ENCODE measurements at regions not wholly inside any gene's neighbourhood (a gene's known extent, or its start where the extent isn't known, plus 50 kb on each side); places are given as distances from the start of the nearest gene placed in this dataset.
"Not testable (repeated sequence)": the region's sequence is repeated elsewhere in the genome, so short reads cannot be mapped to it uniquely, and the experiment has no call there.

DNA sequence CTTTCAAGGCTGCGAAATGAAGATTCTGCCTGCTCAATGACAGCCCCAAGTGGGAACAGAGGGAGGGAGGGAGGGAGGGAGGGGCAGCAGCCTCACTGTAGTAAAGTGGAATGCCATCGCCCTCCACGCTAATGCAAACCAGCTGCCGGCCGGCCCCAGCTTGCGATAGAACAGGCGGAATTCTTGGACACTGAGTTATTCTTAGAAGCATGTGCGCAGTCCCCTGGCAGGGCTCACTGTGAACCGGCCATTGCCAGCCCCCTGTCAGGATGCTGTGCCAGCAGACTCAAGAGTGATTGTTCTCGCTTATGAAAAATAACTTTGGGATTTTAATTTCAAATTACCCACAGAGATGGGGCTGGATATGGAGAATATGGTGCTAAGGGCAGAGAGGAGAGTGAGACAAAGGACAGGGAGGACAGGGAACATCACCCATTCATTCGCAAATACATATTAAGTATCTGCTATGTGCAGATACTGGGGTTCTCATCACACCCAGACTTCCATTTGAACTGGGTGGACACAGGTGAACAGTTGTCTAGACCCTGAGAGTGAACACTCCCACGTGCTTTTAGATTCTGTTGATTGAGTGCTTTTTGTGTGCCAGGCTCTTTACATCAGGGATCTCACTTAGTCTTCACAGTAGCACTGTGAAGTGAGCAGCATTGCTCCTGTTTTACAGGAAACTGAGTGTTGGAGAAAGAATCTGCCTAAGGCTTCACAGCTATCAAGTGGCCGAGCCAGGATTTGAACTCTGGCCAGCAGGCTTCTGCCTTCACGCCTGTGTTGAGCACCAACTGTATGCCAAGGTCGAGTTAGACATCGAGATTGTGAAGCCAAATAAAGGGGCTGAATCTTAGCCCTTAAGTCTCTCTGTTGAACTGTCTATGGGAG, 192.9 kb downstream of the C12orf75 start:
- no peak overlapping the region for H3K27ac Mint-ChIP-seq (ENCODE audit: low read depth, unreplicated experiment)
- H3K36me3 Mint-ChIP-seq (ENCODE audit: insufficient read depth, unreplicated experiment): no peaks in the 10 kb centered on the region
- BruUV-seq (replicated peaks): no TSS peak
- POLR2A ChIA-PET: no interaction called here
- no peaks in the 10 kb centered on the region for H3K27me3 Mint-ChIP-seq (ENCODE audit: insufficient read depth, unreplicated experiment)
- no peaks in the 10 kb centered on the region for H3K4me1 Mint-ChIP-seq (ENCODE audit: insufficient read depth, unreplicated experiment)
- DNase-seq (ENCODE audit: unreplicated experiment): no peak
- intact Hi-C loops (cut with micrococcal nuclease): no loop called here
- CTCF ChIA-PET: interaction anchor here (0.7 kb wide), 1 partner anchor 838 kb away, joined by 5 read pairs; no protein-coding TSS in a partner anchor
- H3K4me3 Mint-ChIP-seq (ENCODE audit: unreplicated experiment): no peak overlapping the region
- TF ChIP-seq CTCF (IDR thresholded peaks at IDR 0.05; ENCODE audit: unreplicated experiment): no peak
- no peaks in the 10 kb centered on the region for H3K9me3 Mint-ChIP-seq (ENCODE audit: unreplicated experiment)

GRCh38 chr12:105524961-105525360, 194.5 kb downstream of the C12orf75 start:
- Mint-ChIP-seq H3K27me3 (ENCODE audit: insufficient read depth, unreplicated experiment) (no peaks in the 10 kb centered on the region), H3K4me3 (ENCODE audit: unreplicated experiment) (no peak overlapping the region), H3K9me3 (ENCODE audit: unreplicated experiment) (no peaks in the 10 kb centered on the region), H3K27ac (ENCODE audit: low read depth, unreplicated experiment) (no peak overlapping the region), H3K4me1 (ENCODE audit: insufficient read depth, unreplicated experiment) (no peaks in the 10 kb centered on the region), H3K36me3 (ENCODE audit: insufficient read depth, unreplicated experiment) (no peaks in the 10 kb centered on the region)
- no peak for DNase-seq (ENCODE audit: unreplicated experiment)
- TF ChIP-seq CTCF (IDR thresholded peaks at IDR 0.05; ENCODE audit: unreplicated experiment): no peak
- no TSS peak for BruUV-seq (replicated peaks)
- POLR2A ChIA-PET: interaction anchor here (0.8 to 1.3 kb wide), 2 partner anchors 14 to 29 kb away, joined by 3 read pairs; no protein-coding TSS in a partner anchor
- intact Hi-C loops (cut with micrococcal nuclease): no loop called here
- CTCF ChIA-PET: no interaction called here

DNA sequence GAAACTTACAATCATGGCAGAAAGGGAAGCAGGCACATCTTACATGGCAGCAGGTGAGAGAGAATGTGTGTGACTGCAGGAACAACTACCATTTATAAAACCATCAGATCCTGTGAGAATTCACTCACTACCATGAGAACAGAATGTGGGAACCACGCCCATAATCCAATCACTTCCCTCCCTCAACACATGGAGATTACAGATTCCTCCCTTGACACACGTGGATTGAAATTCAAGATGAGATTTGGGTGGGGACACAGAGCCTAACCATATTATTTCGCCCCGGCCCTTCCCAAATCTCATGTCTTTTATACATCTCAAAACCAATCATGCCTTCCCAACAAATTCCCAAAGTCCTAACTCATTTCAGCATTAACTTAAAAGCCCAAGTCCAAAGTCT, 203.6 kb downstream of the C12orf75 start:
- H3K9me3 Mint-ChIP-seq (ENCODE audit: unreplicated experiment): peaks cover 23% of the 10 kb centered on the region
- H3K36me3 Mint-ChIP-seq (ENCODE audit: insufficient read depth, unreplicated experiment): no peaks in the 10 kb centered on the region
- H3K27me3 Mint-ChIP-seq (ENCODE audit: insufficient read depth, unreplicated experiment): no peaks in the 10 kb centered on the region
- no peak for TF ChIP-seq CTCF (IDR thresholded peaks at IDR 0.05; ENCODE audit: unreplicated experiment)
- CTCF ChIA-PET: no interaction called here
- DNase-seq (ENCODE audit: unreplicated experiment): no peak
- POLR2A ChIA-PET: no interaction called here
- H3K27ac Mint-ChIP-seq (ENCODE audit: low read depth, unreplicated experiment): no peak overlapping the region
- BruUV-seq (replicated peaks): no TSS peak
- no peaks in the 10 kb centered on the region for H3K4me1 Mint-ChIP-seq (ENCODE audit: insufficient read depth, unreplicated experiment)
- no peak overlapping the region for H3K4me3 Mint-ChIP-seq (ENCODE audit: unreplicated experiment)
- intact Hi-C loops (cut with micrococcal nuclease): no loop called here

DNA sequence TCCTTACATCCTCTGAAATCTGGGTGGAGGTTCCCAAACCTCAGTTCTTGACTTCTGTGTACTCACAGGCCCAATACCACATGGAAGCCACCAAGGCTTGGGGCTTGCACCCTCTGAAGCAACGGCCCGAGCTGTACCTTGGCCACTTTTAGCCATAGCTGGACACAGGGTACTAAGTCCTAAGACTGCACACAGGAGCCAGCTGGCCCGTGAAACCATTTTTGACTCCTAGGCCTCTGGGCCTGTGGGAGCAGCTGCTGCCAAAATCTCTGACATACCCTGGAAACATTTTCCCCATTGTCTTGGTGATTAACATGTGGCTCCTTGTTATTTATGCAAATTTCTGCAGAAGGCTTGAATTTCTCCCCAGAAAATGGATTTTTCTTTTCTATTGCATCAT, 204.5 kb downstream of the C12orf75 start:
- H3K4me3 Mint-ChIP-seq (ENCODE audit: unreplicated experiment); H3K27ac Mint-ChIP-seq (ENCODE audit: low read depth, unreplicated experiment); H3K27me3 Mint-ChIP-seq (ENCODE audit: insufficient read depth, unreplicated experiment); DNase-seq (ENCODE audit: unreplicated experiment); H3K4me1 Mint-ChIP-seq (ENCODE audit: insufficient read depth, unreplicated experiment); POLR2A ChIA-PET; BruUV-seq (replicated peaks); H3K36me3 Mint-ChIP-seq (ENCODE audit: insufficient read depth, unreplicated experiment); intact Hi-C loops (cut with micrococcal nuclease): not testable (repeated sequence)
- H3K9me3 Mint-ChIP-seq (ENCODE audit: unreplicated experiment): peaks cover 23% of the 10 kb centered on the region
- CTCF ChIA-PET: interaction anchor here (0.5 kb wide), 2 partner anchors 87 to 92 kb away, joined by 3 read pairs; no protein-coding TSS in a partner anchor

Data from MCF 10A (cell line).